HCT116 (cell line): ENCODE measurements at regions not wholly inside any gene's neighbourhood (a gene's known extent, or its start where the extent isn't known, plus 50 kb on each side); places are given as distances from the start of the nearest gene placed in this dataset.

Source experiments
- ATAC-seq: fragments of 200-7000 bp; cut with Tn5 transposase; 2 replicates; pipeline ENCODE4 v1.9.1; 2020; ENCODE audit warnings: mild to moderate bottlenecking, moderate library complexity
- BruUV-seq: library from RNA; stranded (reverse); fragments of 400-500 nt; replicated peaks from 2 replicates; lab custom pipeline; 2021; lab: Mats Ljungman, UMichigan
- CTCF ChIA-PET: fragments of 300-600 bp; sonication (Branson Sonifier 250); formaldehyde crosslinking; loops from one replicate; lab custom pipeline; 2021; ENCODE audit warnings: antibody characterized with exemption; lab: Charles Lee
- POLR2A ChIA-PET: fragments of 300-600, 350-600 bp; sonication (Branson Sonifier 250); formaldehyde crosslinking; loops from one replicate; lab custom pipeline; 2021; ENCODE audit warnings: antibody characterized with exemption; lab: Charles Lee
- RAD21 ChIA-PET, 2 experiments: fragments of 300-600 bp; sonication (Branson Sonifier 250); formaldehyde crosslinking; loops; one replicate each; lab custom pipeline; 2023; ENCODE audit warnings: low total read pairs in 2 of 2; ENCODE audit not compliant: uncharacterized antibody in 2 of 2, unreplicated experiment in 2 of 2, low non-redundant PET in 1 of 2; lab: Charles Lee
- DNase-seq: peaks from one replicate; pipeline ENCODE4 v3.0.0-alpha.2; 2010; ENCODE audit warnings: low read depth, low spot score
- H2AFZ ChIP-seq: fragments of 200-600 bp; shearing (Covaris generic), sonication (generic); 2 replicates; pipeline ENCODE4 v1.6.1; 2017; ENCODE audit warnings: low read depth, mixed run types, mixed read lengths, antibody characterized with exemption, low read length; ENCODE audit not compliant: poor library complexity, severe bottlenecking
- H3K27ac ChIP-seq: 2 replicates; pipeline ENCODE4 v1.5.1; 2012; ENCODE audit warnings: low read depth, low read length
- H3K27me3 ChIP-seq: fragments of 200-600 bp; sonication (generic); 2 replicates; pipeline ENCODE4 v1.6.1; 2016; ENCODE audit warnings: mixed run types, low read length, mixed read lengths; ENCODE audit not compliant: insufficient read depth
- H3K36me3 ChIP-seq, 2 experiments: fragments of 200-500 bp in 1 of 2; fragments of 200-600 bp in 1 of 2; sonication (Bioruptor generic) in 1 of 2; sonication (generic) in 1 of 2; 2 replicates each; pipeline versions ENCODE4 v1.5.1 to v1.6.1; 2014 to 2016; ENCODE audit warnings: low read length in 2 of 2, inconsistent platforms in 1 of 2, mixed read lengths in 1 of 2, mixed run types in 1 of 2; ENCODE audit not compliant: insufficient read depth in 2 of 2, control insufficient read depth in 1 of 2
- H3K4me1 ChIP-seq, 2 experiments: fragments of 200-600 bp in 1 of 2; sonication (generic) in 1 of 2; 2 replicates each; pipeline versions ENCODE4 v1.5.1 to v1.6.1; 2012 to 2017; ENCODE audit warnings: low read length in 2 of 2, inconsistent platforms in 1 of 2, mild to moderate bottlenecking in 1 of 2, mixed read lengths in 1 of 2, mixed run types in 1 of 2, moderate library complexity in 1 of 2; ENCODE audit not compliant: insufficient read depth in 2 of 2, control insufficient read depth in 1 of 2
- H3K4me2 ChIP-seq: fragments of 200-600 bp; sonication (generic); 2 replicates; pipeline ENCODE4 v1.6.1; 2017; ENCODE audit warnings: mixed run types, low read length, mixed read lengths
- H3K4me3 ChIP-seq, 2 experiments: fragments of 200-600 bp in 1 of 2; sonication (generic) in 1 of 2; replicated peaks in 1 of 2; 2 replicates each; pipeline ENCODE4 v1.5.1; 2011 to 2016; ENCODE audit warnings: low read length in 2 of 2, control low read depth in 1 of 2, low read depth in 1 of 2, mild to moderate bottlenecking in 1 of 2, mixed read lengths in 1 of 2, mixed run types in 1 of 2
- H3K79me2 ChIP-seq: fragments of 200-600 bp; sonication (generic); 2 replicates; pipeline ENCODE4 v1.6.1; 2017; ENCODE audit warnings: mild to moderate bottlenecking, mixed run types, low read length, moderate library complexity, mixed read lengths; ENCODE audit not compliant: insufficient read depth
- H3K9ac ChIP-seq: fragments of 200-600 bp; sonication (generic); 2 replicates; pipeline ENCODE4 v1.6.1; 2016; ENCODE audit warnings: low read length, mixed read lengths
- H3K9me2 ChIP-seq: fragments of 200-600 bp; sonication (generic), shearing (Covaris generic); 2 replicates; pipeline ENCODE4 v1.6.1; 2017; ENCODE audit warnings: mixed run types, mild to moderate bottlenecking, moderate library complexity; ENCODE audit not compliant: insufficient read depth
- H3K9me3 ChIP-seq, 2 experiments: fragments of 200-500 bp in 1 of 2; fragments of 200-600 bp in 1 of 2; sonication (Bioruptor generic) in 1 of 2; sonication (generic) in 1 of 2; 2 replicates each; pipeline ENCODE4 v1.6.1; 2014 to 2017; ENCODE audit warnings: low read length in 2 of 2, mixed read lengths in 2 of 2, inconsistent platforms in 1 of 2, low read depth in 1 of 2, mild to moderate bottlenecking in 1 of 2, mixed run types in 1 of 2, moderate library complexity in 1 of 2; ENCODE audit not compliant: control insufficient read depth in 1 of 2, insufficient read depth in 1 of 2
- H4K20me1 ChIP-seq: fragments of 200-600 bp; sonication (generic), shearing (Covaris generic); 2 replicates; pipeline ENCODE4 v1.6.1; 2017; ENCODE audit warnings: mixed run types, mild to moderate bottlenecking, moderate library complexity; ENCODE audit not compliant: insufficient read depth
- ATF3 ChIP-seq: IDR thresholded peaks from 2 replicates; pipeline ENCODE4 v1.6.1; 2012
- CBX3 ChIP-seq: IDR thresholded peaks from 2 replicates; pipeline ENCODE4 v1.6.1; 2012; ENCODE audit warnings: low read depth
- CEBPB ChIP-seq: IDR thresholded peaks from 2 replicates; pipeline ENCODE4 v1.6.1; 2012; ENCODE audit warnings: low read depth
- CTCF ChIP-seq, 3 experiments: fragments of 200-600 bp in 1 of 3; sonication (generic) in 1 of 3; IDR thresholded peaks in 2 of 3; conservative IDR thresholded peaks in 1 of 3; 2 replicates each; pipeline ENCODE4 v1.5.1; 2012 to 2017; ENCODE audit warnings: low read depth in 2 of 3, low read length in 2 of 3, antibody characterized with exemption in 1 of 3, borderline replicate concordance in 1 of 3, control low read depth in 1 of 3, mild to moderate bottlenecking in 1 of 3, mixed read lengths in 1 of 3, mixed run types in 1 of 3, moderate library complexity in 1 of 3; ENCODE audit not compliant: insufficient read depth in 1 of 3
- ELF1 ChIP-seq: IDR thresholded peaks from 2 replicates; pipeline ENCODE4 v1.6.1; 2012; ENCODE audit warnings: low read depth, borderline replicate concordance
- EZH2 ChIP-seq: fragments of 200-600 bp; sonication (generic); IDR thresholded peaks from 2 replicates; pipeline ENCODE4 v1.6.1; 2017; ENCODE audit warnings: antibody characterized with exemption, mixed run types
- EZH2phosphoT487 ChIP-seq: fragments of 200-600 bp; IDR thresholded peaks from 2 replicates; pipeline ENCODE4 v1.6.1; 2018; ENCODE audit warnings: antibody characterized with exemption, borderline replicate concordance
- FOSL1 ChIP-seq: IDR thresholded peaks from 2 replicates; pipeline ENCODE4 v1.6.1; 2012; ENCODE audit warnings: low read depth
- JUND ChIP-seq: IDR thresholded peaks from 2 replicates; pipeline ENCODE4 v1.6.1; 2012
- MAX ChIP-seq: IDR thresholded peaks from 2 replicates; pipeline ENCODE4 v1.6.1; 2012
- POLR2A ChIP-seq: IDR thresholded peaks from 2 replicates; pipeline ENCODE4 v1.7.0; 2011; ENCODE audit warnings: borderline replicate concordance; ENCODE audit not compliant: insufficient read depth, insufficient read length; ENCODE audit errors: extremely low read depth
- POLR2AphosphoS5 ChIP-seq: IDR thresholded peaks from 2 replicates; pipeline ENCODE4 v1.6.1; 2011; ENCODE audit warnings: mild to moderate bottlenecking, low read depth, low read length, moderate library complexity
- RAD21 ChIP-seq: IDR thresholded peaks from 2 replicates; pipeline ENCODE4 v1.6.1; 2012; ENCODE audit warnings: low read depth, mild to moderate bottlenecking
- SIN3A ChIP-seq: IDR thresholded peaks from 2 replicates; pipeline ENCODE4 v1.6.1; 2012; ENCODE audit warnings: low read depth
- SP1 ChIP-seq: IDR thresholded peaks from 2 replicates; pipeline ENCODE4 v1.6.1; 2012; ENCODE audit warnings: low read depth
- TCF7L2 ChIP-seq: IDR thresholded peaks from 2 replicates; pipeline ENCODE4 v1.7.0; 2011; ENCODE audit warnings: borderline replicate concordance, inconsistent platforms; ENCODE audit not compliant: insufficient read depth, insufficient read length; ENCODE audit errors: extremely low read depth
- YY1 ChIP-seq: IDR thresholded peaks from 2 replicates; pipeline ENCODE4 v1.6.1; 2011; ENCODE audit warnings: low read length, low read depth, moderate library complexity, mild to moderate bottlenecking; ENCODE audit not compliant: insufficient replicate concordance; ENCODE audit errors: extremely low read depth
- ZBTB33 ChIP-seq: IDR thresholded peaks from 2 replicates; pipeline ENCODE4 v1.6.1; 2011; ENCODE audit warnings: mild to moderate bottlenecking, low read length, moderate library complexity; ENCODE audit not compliant: insufficient replicate concordance; ENCODE audit errors: extremely low read depth
- ZFX ChIP-seq: fragments of 450-650 bp; IDR thresholded peaks from 2 replicates; pipeline ENCODE4 v1.6.1; 2017
- ZNF274 ChIP-seq: fragments of 200-500 bp; sonication (Bioruptor generic); IDR thresholded peaks from 2 replicates; pipeline ENCODE4 v1.6.1; 2014; ENCODE audit warnings: mild to moderate bottlenecking, low read depth, low read length, inconsistent platforms
- intact Hi-C: fragments of 100-400 bp; cut with micrococcal nuclease; formaldehyde crosslinking; loops from 2 replicates; pipeline ENCODE4 v1.10.0; 2022

- Histone ChIP-seq H3K27me3 (no peaks in the 10 kb centered on the region), H3K4me2 (no peak overlapping the region), H4K20me1 (no peaks in the 10 kb centered on the region), H3K27ac (no peak overlapping the region), H3K4me1 (no peaks in the 10 kb centered on the region), H3K9me3 (peaks cover 0 to 5% of the 10 kb centered on the region in 2 experiments; a peak in 1 of 4 replicates), H3K4me3 (no peak overlapping the region), H3K9ac (no peak overlapping the region), H3K9me2 (no peaks in the 10 kb centered on the region), H2AFZ (no peak overlapping the region), H3K36me3 (no peaks in the 10 kb centered on the region), H3K79me2 (no peaks in the 10 kb centered on the region)
- CTCF ChIA-PET, result no interaction called here
- ATAC-seq, result no peak
- POLR2A ChIA-PET, result no interaction called here
- no peak for TF ChIP-seq EZH2phosphoT487
- TF ChIP-seq ZBTB33, result no peak
- no peak for TF ChIP-seq ELF1
- TF ChIP-seq MAX, result no peak
- no peak for TF ChIP-seq ZNF274
- TF ChIP-seq ZFX, result no peak
- no peak for TF ChIP-seq POLR2AphosphoS5
- no peak for TF ChIP-seq EZH2
- TF ChIP-seq FOSL1, result no peak
- no peak for TF ChIP-seq SP1
- no peak for TF ChIP-seq POLR2A
- no peak for TF ChIP-seq CBX3
- TF ChIP-seq CEBPB, result no peak
- TF ChIP-seq CTCF (IDR thresholded peaks at IDR 0.05 in 2 of 3, conservative IDR thresholded peaks at IDR 0.05 in 1 of 3; ENCODE audit: borderline replicate concordance in 1 of 3, insufficient read depth in 1 of 3, low read depth in 2 of 3, low read length in 2 of 3), result no peak
- TF ChIP-seq SIN3A, result no peak
- no peak for TF ChIP-seq TCF7L2
- TF ChIP-seq ATF3, result no peak
- no peak for TF ChIP-seq YY1
- no peak for TF ChIP-seq RAD21
- no peak for TF ChIP-seq JUND
- no peak for DNase-seq
- no TSS peak for BruUV-seq
- RAD21 ChIA-PET, result no interaction called here
- intact Hi-C loops, result no loop called here
These were observed 144.9 kb downstream of the MAGEC2 start for GRCh38 chrX:142060191-142060590.
